22Rv1 (cell line): ENCODE measurements at regions not wholly inside any gene's neighbourhood (a gene's known extent, or its start where the extent isn't known, plus 50 kb on each side); places are given as distances from the start of the nearest gene placed in this dataset.

Experiments used
- ZFX ChIP-seq: fragments of 450-650 bp; IDR thresholded peaks from 2 replicates; pipeline ENCODE4 v1.6.1; 2017; ENCODE audit warnings: antibody characterized with exemption, borderline replicate concordance
- TF ChIP-seq, protein P1 (sequence below): fragments of 450-650 bp; IDR thresholded peaks from 2 replicates; pipeline ENCODE4 v1.5.1; 2017; ENCODE audit warnings: mild to moderate bottlenecking

GRCh38 chr3:82640254-82640653 is 878.8 kb upstream of the GBE1 start:
- TF ChIP-seq, protein P1, sequence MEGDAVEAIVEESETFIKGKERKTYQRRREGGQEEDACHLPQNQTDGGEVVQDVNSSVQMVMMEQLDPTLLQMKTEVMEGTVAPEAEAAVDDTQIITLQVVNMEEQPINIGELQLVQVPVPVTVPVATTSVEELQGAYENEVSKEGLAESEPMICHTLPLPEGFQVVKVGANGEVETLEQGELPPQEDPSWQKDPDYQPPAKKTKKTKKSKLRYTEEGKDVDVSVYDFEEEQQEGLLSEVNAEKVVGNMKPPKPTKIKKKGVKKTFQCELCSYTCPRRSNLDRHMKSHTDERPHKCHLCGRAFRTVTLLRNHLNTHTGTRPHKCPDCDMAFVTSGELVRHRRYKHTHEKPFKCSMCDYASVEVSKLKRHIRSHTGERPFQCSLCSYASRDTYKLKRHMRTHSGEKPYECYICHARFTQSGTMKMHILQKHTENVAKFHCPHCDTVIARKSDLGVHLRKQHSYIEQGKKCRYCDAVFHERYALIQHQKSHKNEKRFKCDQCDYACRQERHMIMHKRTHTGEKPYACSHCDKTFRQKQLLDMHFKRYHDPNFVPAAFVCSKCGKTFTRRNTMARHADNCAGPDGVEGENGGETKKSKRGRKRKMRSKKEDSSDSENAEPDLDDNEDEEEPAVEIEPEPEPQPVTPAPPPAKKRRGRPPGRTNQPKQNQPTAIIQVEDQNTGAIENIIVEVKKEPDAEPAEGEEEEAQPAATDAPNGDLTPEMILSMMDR: no peak
- TF ChIP-seq ZFX: no peak
